ENCODE measurements at regions not wholly inside any gene's neighbourhood (a gene's known extent, or its start where the extent isn't known, plus 50 kb on each side); places are given as distances from the start of the nearest gene placed in this dataset.

DNA sequence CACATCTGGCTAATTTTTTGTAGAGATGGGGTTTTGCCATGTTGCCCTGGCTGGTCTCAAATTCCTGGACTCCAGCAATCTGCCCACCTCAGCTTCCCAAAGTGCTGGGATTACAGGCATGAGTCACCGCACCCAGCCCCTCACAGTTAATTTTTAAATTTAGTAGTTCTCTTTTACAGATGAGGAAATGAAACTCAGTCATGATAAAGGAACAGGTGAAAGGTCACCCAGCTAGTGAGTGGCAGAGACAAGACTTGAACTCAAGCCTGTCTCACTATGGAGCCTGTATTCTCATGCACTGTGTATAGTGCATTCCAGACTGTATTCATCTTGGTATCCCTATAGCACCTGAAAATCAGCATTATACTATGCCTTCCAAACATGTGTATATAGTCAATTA lies 77.1 kb upstream of the WSB1 start:
- Histone ChIP-seq H3K4me3 (no peak overlapping the region), H3K9me3 (no peaks in the 10 kb centered on the region), H3K4me1 (no peaks in the 10 kb centered on the region), H3K27ac (no peak overlapping the region), H3K36me3 (no peaks in the 10 kb centered on the region), H3K27me3 (no peaks in the 10 kb centered on the region)
- DNase-seq: no peak
- no peak for TF ChIP-seq POLR2A (IDR thresholded peaks at IDR 0.05)
- TF ChIP-seq, protein P1, sequence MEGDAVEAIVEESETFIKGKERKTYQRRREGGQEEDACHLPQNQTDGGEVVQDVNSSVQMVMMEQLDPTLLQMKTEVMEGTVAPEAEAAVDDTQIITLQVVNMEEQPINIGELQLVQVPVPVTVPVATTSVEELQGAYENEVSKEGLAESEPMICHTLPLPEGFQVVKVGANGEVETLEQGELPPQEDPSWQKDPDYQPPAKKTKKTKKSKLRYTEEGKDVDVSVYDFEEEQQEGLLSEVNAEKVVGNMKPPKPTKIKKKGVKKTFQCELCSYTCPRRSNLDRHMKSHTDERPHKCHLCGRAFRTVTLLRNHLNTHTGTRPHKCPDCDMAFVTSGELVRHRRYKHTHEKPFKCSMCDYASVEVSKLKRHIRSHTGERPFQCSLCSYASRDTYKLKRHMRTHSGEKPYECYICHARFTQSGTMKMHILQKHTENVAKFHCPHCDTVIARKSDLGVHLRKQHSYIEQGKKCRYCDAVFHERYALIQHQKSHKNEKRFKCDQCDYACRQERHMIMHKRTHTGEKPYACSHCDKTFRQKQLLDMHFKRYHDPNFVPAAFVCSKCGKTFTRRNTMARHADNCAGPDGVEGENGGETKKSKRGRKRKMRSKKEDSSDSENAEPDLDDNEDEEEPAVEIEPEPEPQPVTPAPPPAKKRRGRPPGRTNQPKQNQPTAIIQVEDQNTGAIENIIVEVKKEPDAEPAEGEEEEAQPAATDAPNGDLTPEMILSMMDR (IDR thresholded peaks at IDR 0.05): no peak
- no peak for TF ChIP-seq POLR2AphosphoS5 (IDR thresholded peaks at IDR 0.05)
- TF ChIP-seq EP300 (IDR thresholded peaks at IDR 0.05): no peak
- intact Hi-C loops (cut with DNase I): no loop called here
- 51 to 76% methylated on average over 1 of the region's 1 CpG for WGBS, 2 donors

DNA sequence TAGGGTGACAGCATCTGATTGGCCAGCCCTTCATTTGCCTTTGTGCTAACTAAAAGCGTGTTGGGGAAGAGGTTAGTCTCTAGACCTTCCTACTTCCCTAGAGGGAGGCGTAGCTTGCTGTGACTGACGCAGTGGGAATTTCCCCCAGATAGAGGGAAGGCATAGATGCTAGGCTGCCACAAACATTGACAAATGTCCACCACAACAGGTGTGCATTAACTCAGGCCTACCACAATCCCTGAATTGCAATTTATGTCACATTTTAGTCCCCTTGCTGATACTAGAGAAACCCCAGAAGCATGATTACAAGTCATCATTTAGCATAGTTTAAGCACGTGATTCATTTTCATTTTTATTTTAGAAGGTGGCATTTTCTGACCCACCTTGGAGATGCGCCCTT lies 76.3 kb upstream of the WSB1 start:
- DNase-seq: no peak
- TF ChIP-seq, protein P1 (IDR thresholded peaks at IDR 0.05): no peak
- no peak for TF ChIP-seq POLR2A (IDR thresholded peaks at IDR 0.05)
- no peak for TF ChIP-seq EP300 (IDR thresholded peaks at IDR 0.05)
- no peak for TF ChIP-seq POLR2AphosphoS5 (IDR thresholded peaks at IDR 0.05)
- H3K9me3 ChIP-seq: no peaks in the 10 kb centered on the region
- H3K27me3 ChIP-seq: no peaks in the 10 kb centered on the region
- H3K36me3 ChIP-seq: no peaks in the 10 kb centered on the region
- H3K4me3 ChIP-seq: no peak overlapping the region
- H3K4me1 ChIP-seq: no peaks in the 10 kb centered on the region
- WGBS, 2 donors: 74 to 92% methylated on average over 5 of the region's 5 CpGs
- H3K27ac ChIP-seq: no peak overlapping the region
- intact Hi-C loops (cut with DNase I): no loop called here

DNA sequence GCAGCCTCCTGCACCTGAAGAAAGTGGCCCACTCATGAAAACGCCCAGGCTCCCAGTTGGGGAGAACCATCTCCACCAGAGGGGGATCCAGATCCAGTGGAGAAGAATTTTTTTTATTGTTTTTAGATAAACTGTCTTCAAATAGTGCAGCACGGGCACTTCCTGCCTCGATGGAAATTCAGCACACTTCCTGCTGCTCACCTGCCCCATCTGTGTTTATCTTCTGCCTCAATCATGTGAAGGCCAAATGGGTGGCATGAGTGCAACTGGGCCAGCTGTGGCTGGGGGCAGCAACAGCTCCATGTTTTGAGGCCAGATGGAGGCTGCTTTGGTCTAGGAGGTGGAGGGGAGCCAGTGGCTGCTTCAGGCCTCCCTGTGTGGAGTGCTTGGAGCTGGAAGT lies 75.9 kb upstream of the WSB1 start:
- H3K4me1 ChIP-seq: no peaks in the 10 kb centered on the region
- no peaks in the 10 kb centered on the region for H3K9me3 ChIP-seq
- no peaks in the 10 kb centered on the region for H3K36me3 ChIP-seq
- no peak overlapping the region for H3K4me3 ChIP-seq
- TF ChIP-seq, protein P1 (IDR thresholded peaks at IDR 0.05): no peak
- TF ChIP-seq POLR2AphosphoS5 (IDR thresholded peaks at IDR 0.05) (no peak), POLR2A (IDR thresholded peaks at IDR 0.05) (no peak), EP300 (IDR thresholded peaks at IDR 0.05) (no peak)
- DNase-seq: no peak
- intact Hi-C loops (cut with DNase I): no loop called here
- WGBS, 2 donors: 52 to 63% methylated on average over 3 of the region's 3 CpGs
- H3K27ac ChIP-seq: no peak overlapping the region
- H3K27me3 ChIP-seq: no peaks in the 10 kb centered on the region

DNA sequence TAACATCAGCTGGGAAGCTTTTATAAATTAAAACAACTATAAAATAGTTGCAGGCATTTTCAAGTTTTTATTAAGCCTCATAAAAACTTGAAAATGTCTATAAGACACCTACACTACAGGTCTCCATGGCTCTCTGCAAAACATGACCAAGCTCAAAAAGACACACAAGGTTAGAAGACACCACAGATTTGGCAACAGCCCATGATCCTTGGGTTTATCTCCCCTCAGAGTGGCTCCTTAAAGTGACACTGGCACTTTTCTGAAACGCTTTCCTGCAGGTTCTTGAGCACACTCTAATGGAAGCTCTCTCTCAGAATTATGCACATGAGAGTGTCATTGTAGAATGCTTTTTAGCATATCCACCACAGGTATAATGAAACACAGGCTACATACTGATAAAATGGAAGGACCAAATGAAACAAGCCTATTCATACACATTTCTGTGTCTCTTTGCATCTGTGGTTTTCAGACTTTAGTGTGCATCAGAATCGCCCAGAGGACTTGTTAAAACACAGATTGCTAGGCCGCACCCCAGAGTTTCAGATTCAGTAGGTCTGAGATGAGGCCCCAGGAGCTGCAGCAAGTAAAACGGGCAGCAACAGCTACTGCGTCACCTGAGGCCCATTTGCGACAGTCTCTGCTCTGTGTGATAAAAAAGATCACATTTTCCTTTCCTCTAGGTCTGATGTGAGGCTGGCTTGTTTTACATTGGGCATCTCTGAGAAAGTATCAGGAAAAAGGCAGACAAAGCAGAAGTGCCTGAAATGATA lies 75.0 kb upstream of the WSB1 start:
- 79 to 83% methylated on average over 6 of the region's 6 CpGs for WGBS, 2 donors
- no peak for DNase-seq
- Histone ChIP-seq H3K9me3 (no peaks in the 10 kb centered on the region), H3K4me3 (no peak overlapping the region), H3K36me3 (no peaks in the 10 kb centered on the region), H3K4me1 (no peaks in the 10 kb centered on the region), H3K27ac (no peak overlapping the region), H3K27me3 (no peaks in the 10 kb centered on the region)
- TF ChIP-seq POLR2AphosphoS5 (IDR thresholded peaks at IDR 0.05): no peak
- no peak for TF ChIP-seq EP300 (IDR thresholded peaks at IDR 0.05)
- TF ChIP-seq, protein P1 (IDR thresholded peaks at IDR 0.05): no peak
- no peak for TF ChIP-seq POLR2A (IDR thresholded peaks at IDR 0.05)
- intact Hi-C loops (cut with DNase I): no loop called here

DNA sequence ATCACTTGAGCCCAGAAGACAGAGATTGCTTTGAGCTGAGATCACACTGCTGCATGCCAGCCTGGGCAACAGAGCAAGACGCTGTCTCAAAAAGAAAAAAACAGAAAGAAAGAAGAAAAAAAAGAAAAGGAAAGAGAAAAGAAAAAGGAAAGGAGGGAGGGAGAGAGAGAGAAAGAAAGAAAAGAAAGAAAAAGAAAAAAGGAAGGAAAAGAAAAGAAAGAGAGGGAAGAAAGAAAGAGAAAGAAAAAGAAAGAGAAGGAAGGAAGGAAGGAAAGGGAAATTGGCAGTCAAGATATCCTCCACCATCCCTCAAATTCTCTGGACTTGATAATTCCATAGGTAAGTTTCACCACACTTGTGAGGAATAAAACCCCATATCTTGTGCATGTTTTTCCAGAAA lies 71.4 kb upstream of the WSB1 start:
- H3K9me3 ChIP-seq: no peaks in the 10 kb centered on the region
- intact Hi-C loops (cut with DNase I): no loop called here
- H3K36me3 ChIP-seq: no peaks in the 10 kb centered on the region
- no peak overlapping the region for H3K4me3 ChIP-seq
- no peaks in the 10 kb centered on the region for H3K4me1 ChIP-seq
- 90 to 92% methylated on average over 1 of the region's 1 CpG for WGBS, 2 donors
- TF ChIP-seq, protein P1 (IDR thresholded peaks at IDR 0.05): no peak
- TF ChIP-seq POLR2AphosphoS5 (IDR thresholded peaks at IDR 0.05): no peak
- TF ChIP-seq POLR2A (IDR thresholded peaks at IDR 0.05): no peak
- no peak for TF ChIP-seq EP300 (IDR thresholded peaks at IDR 0.05)
- no peak for DNase-seq
- no peaks in the 10 kb centered on the region for H3K27me3 ChIP-seq
- H3K27ac ChIP-seq: no peak overlapping the region

Measured in sigmoid colon (tissue), 6 donors.